ENCODE measurements at regions not wholly inside any gene's neighbourhood (a gene's known extent, or its start where the extent isn't known, plus 50 kb on each side); places are given as distances from the start of the nearest gene placed in this dataset.

GRCh38 chr3:8204853-8205650 lies 296.6 kb upstream of the LMCD1 start:
- intact Hi-C loops (cut with micrococcal nuclease): no loop called here
- WGBS, 2 experiments (ENCODE audit: extremely low coverage in 2 of 2, insufficient read length in 1 of 2): 100% methylated on average over 1 of the region's 5 CpGs; no CpG with 5 or more reads in 1 of the 2 experiments
- ChIA-PET POLR2A (ENCODE audit: unreplicated experiment) (no interaction called here), CTCF (no interaction called here)
- Histone ChIP-seq H3K79me1 (ENCODE audit: low read depth in 1 of 2, low read length in 2 of 2) (no peaks in the 10 kb centered on the region), H2AFZ (replicated peaks; ENCODE audit: low read length, poor library complexity) (no peak overlapping the region), H2BK20ac (ENCODE audit: low read depth, low read length) (no peak overlapping the region), H3K9ac (ENCODE audit: low read depth, low read length) (no peak overlapping the region), H3K14ac (replicated peaks; ENCODE audit: low read depth, low read length) (no peak overlapping the region), H3K4me1 (ENCODE audit: control insufficient read depth, insufficient read depth, low read length) (no peaks in the 10 kb centered on the region), H2BK120ac (ENCODE audit: low read depth, low read length) (no peak overlapping the region), H3K23ac (ENCODE audit: low read depth, low read length) (no peak overlapping the region), H3K56ac (ENCODE audit: extremely low read depth, insufficient read depth, low read length) (no peak overlapping the region), H3K27ac (ENCODE audit: insufficient read depth, low read length) (no peak overlapping the region), H4K91ac (ENCODE audit: insufficient read depth, low read depth, low read length) (no peak overlapping the region), H4K8ac (ENCODE audit: low read depth in 2 of 2, low read length in 2 of 2) (no peak overlapping the region), H2BK15ac (ENCODE audit: low read depth, low read length) (no peak overlapping the region), H3K9me3 (ENCODE audit: control insufficient read depth, insufficient read depth, low read length) (no peaks in the 10 kb centered on the region), H3K27me3 (ENCODE audit: control insufficient read depth, insufficient read depth, low read length) (no peaks in the 10 kb centered on the region), H2AK5ac (ENCODE audit: low read depth, low read length) (no peak overlapping the region), H3K18ac (ENCODE audit: low read depth, low read length) (no peak overlapping the region), H2BK5ac (ENCODE audit: low read depth, low read length, poor library complexity, severe bottlenecking) (no peak overlapping the region), H3K4me3 (ENCODE audit: insufficient read depth, low read depth, low read length) (no peak overlapping the region), H4K20me1 (ENCODE audit: insufficient read depth, low read length) (no peaks in the 10 kb centered on the region), H2AK9ac (replicated peaks; ENCODE audit: low read depth, low read length, poor library complexity) (no peak overlapping the region), H3K4me2 (ENCODE audit: low read depth, low read length) (no peak overlapping the region), H4K5ac (ENCODE audit: low read depth, low read length) (no peak overlapping the region), H3K36me3 (ENCODE audit: control insufficient read depth, insufficient read depth, low read length) (no peaks in the 10 kb centered on the region), H3K4ac (ENCODE audit: low read depth, low read length) (no peak overlapping the region), H3K9me1 (ENCODE audit: insufficient read depth, low read length) (no peaks in the 10 kb centered on the region)
- no peak for TF ChIP-seq RCOR1 (IDR thresholded peaks at IDR 0.05; ENCODE audit: insufficient replicate concordance, low read length)
- no peak for TF ChIP-seq BHLHE40 (IDR thresholded peaks at IDR 0.05; ENCODE audit: low read depth, low read length)
- TF ChIP-seq, protein P1, sequence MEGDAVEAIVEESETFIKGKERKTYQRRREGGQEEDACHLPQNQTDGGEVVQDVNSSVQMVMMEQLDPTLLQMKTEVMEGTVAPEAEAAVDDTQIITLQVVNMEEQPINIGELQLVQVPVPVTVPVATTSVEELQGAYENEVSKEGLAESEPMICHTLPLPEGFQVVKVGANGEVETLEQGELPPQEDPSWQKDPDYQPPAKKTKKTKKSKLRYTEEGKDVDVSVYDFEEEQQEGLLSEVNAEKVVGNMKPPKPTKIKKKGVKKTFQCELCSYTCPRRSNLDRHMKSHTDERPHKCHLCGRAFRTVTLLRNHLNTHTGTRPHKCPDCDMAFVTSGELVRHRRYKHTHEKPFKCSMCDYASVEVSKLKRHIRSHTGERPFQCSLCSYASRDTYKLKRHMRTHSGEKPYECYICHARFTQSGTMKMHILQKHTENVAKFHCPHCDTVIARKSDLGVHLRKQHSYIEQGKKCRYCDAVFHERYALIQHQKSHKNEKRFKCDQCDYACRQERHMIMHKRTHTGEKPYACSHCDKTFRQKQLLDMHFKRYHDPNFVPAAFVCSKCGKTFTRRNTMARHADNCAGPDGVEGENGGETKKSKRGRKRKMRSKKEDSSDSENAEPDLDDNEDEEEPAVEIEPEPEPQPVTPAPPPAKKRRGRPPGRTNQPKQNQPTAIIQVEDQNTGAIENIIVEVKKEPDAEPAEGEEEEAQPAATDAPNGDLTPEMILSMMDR (conservative IDR thresholded peaks at IDR 0.05; ENCODE audit: low read depth, low read length): no peak
- TF ChIP-seq MXI1 (IDR thresholded peaks at IDR 0.05; ENCODE audit: borderline replicate concordance, low read depth, low read length): no peak
- TF ChIP-seq ELK1 (IDR thresholded peaks at IDR 0.05; ENCODE audit: borderline replicate concordance, low read depth, low read length): no peak
- no peak for TF ChIP-seq POLR2A (IDR thresholded peaks at IDR 0.05; ENCODE audit: low read depth, low read length)
- TF ChIP-seq NFE2L2 (IDR thresholded peaks at IDR 0.05; ENCODE audit: low read depth, low read length): no peak
- TF ChIP-seq CHD1 (IDR thresholded peaks at IDR 0.05; ENCODE audit: low read depth, low read length): no peak
- TF ChIP-seq, protein P2, sequence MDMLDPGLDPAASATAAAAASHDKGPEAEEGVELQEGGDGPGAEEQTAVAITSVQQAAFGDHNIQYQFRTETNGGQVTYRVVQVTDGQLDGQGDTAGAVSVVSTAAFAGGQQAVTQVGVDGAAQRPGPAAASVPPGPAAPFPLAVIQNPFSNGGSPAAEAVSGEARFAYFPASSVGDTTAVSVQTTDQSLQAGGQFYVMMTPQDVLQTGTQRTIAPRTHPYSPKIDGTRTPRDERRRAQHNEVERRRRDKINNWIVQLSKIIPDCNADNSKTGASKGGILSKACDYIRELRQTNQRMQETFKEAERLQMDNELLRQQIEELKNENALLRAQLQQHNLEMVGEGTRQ (IDR thresholded peaks at IDR 0.05; ENCODE audit: low read depth, low read length): no peak
- TF ChIP-seq MAFK (IDR thresholded peaks at IDR 0.05; ENCODE audit: low read depth, low read length): no peak
- no peak for TF ChIP-seq RAD21 (IDR thresholded peaks at IDR 0.05; ENCODE audit: low read length)
- TF ChIP-seq FOS (IDR thresholded peaks at IDR 0.05; ENCODE audit: low read depth, low read length): no peak
- TF ChIP-seq CEBPB (IDR thresholded peaks at IDR 0.05; ENCODE audit: low read depth, low read length): no peak
- no peak for TF ChIP-seq MAZ (IDR thresholded peaks at IDR 0.05; ENCODE audit: borderline replicate concordance, low read depth, low read length)
- TF ChIP-seq RFX5 (IDR thresholded peaks at IDR 0.05; ENCODE audit: low read depth, low read length): no peak
- TF ChIP-seq SMC3 (IDR thresholded peaks at IDR 0.05; ENCODE audit: low read depth, low read length): no peak
- BruUV-seq (replicated peaks): no TSS peak
- ATAC-seq (ENCODE audit: low read depth) (no peak), DNase-seq (no peak)
- in situ Hi-C loops (cut with MboI; ENCODE audit: low sequenced_read_pairs): no loop called here
- dilution Hi-C loops (cut with HindIII; ENCODE audit: low sequenced_read_pairs, unreplicated experiment): no loop called here

Measured in IMR-90 (cell line).